Endothelial cell of umbilical vein (primary cell): ENCODE measurements at regions not wholly inside any gene's neighbourhood (a gene's known extent, or its start where the extent isn't known, plus 50 kb on each side); places are given as distances from the start of the nearest gene placed in this dataset.

Source experiments
- BruUV-seq: library from RNA; stranded (reverse); fragments of 400-500 nt; replicated peaks from 2 replicates; lab custom pipeline; 2021; lab: Mats Ljungman, UMichigan
- CTCF ChIA-PET: fragments of 300-600, 350-600 bp; sonication (Branson Sonifier 250); formaldehyde crosslinking; loops from one replicate; lab custom pipeline; 2021; ENCODE audit warnings: antibody characterized with exemption, inconsistent platforms; lab: Charles Lee
- POLR2A ChIA-PET: fragments of 300-600, 350-600 bp; sonication (Branson Sonifier 250); formaldehyde crosslinking; loops from one replicate; lab custom pipeline; 2021; ENCODE audit warnings: antibody characterized with exemption, inconsistent platforms; lab: Charles Lee
- DNase-seq: peaks from one replicate; pipeline ENCODE4 v3.0.0-alpha.2; 2011; ENCODE audit warnings: low read depth, low spot score
- FAIRE-seq: peaks from 2 replicates; lab custom pipeline; 2011; peaks lifted over from hg19 to GRCh38; lab: Jason Lieb, UNC
- H2AFZ ChIP-seq: 2 replicates; pipeline ENCODE4 v1.6.0; 2012; ENCODE audit warnings: low read depth, low read length, control low read depth, inconsistent platforms
- H3K27ac ChIP-seq: 2 replicates; pipeline ENCODE4 v1.5.1; 2011; ENCODE audit warnings: low read depth, mild to moderate bottlenecking, control low read depth, low read length, moderate library complexity; ENCODE audit not compliant: insufficient read depth
- H3K27me3 ChIP-seq, 2 experiments: 2 replicates each; pipeline versions ENCODE4 v1.6.0 to v1.6.1; 2011; ENCODE audit warnings: low read length in 2 of 2, mixed read lengths in 1 of 2; ENCODE audit not compliant: control insufficient read depth in 2 of 2, insufficient read depth in 2 of 2
- H3K36me3 ChIP-seq, 2 experiments: 2 replicates in 1 of 2; 3 replicates in 1 of 2; pipeline ENCODE4 v1.5.1; 2011; ENCODE audit warnings: low read length in 2 of 2, mild to moderate bottlenecking in 1 of 2, moderate library complexity in 1 of 2; ENCODE audit not compliant: control insufficient read depth in 2 of 2, insufficient read depth in 2 of 2; ENCODE audit errors: extremely low read depth in 1 of 2
- H3K4me1 ChIP-seq: 3 replicates; pipeline ENCODE4 v1.5.1; 2011; ENCODE audit warnings: mild to moderate bottlenecking, low read length; ENCODE audit not compliant: control insufficient read depth, insufficient read depth; ENCODE audit errors: extremely low read depth
- H3K4me2 ChIP-seq: 2 replicates; pipeline ENCODE4 v1.6.1; 2011; ENCODE audit warnings: low read length, control low read depth, mixed read lengths; ENCODE audit not compliant: insufficient read depth
- H3K4me3 ChIP-seq, 3 experiments: fragments of 200-600 bp in 1 of 3; sonication (generic), shearing (Covaris generic) in 1 of 3; replicated peaks in 1 of 3; 2 replicates each; pipeline ENCODE4 v1.5.1; 2011 to 2016; ENCODE audit warnings: control low read depth in 3 of 3, low read length in 3 of 3, mild to moderate bottlenecking in 2 of 3, inconsistent platforms in 1 of 3, low read depth in 1 of 3, moderate library complexity in 1 of 3; ENCODE audit not compliant: insufficient read depth in 1 of 3
- H3K79me2 ChIP-seq: 2 replicates; pipeline ENCODE4 v1.6.0; 2012; ENCODE audit warnings: low read length, inconsistent platforms; ENCODE audit not compliant: control insufficient read depth, insufficient read depth
- H3K9ac ChIP-seq: replicated peaks from 2 replicates; pipeline ENCODE3; 2011; ENCODE audit warnings: low read length, control low read depth; ENCODE audit not compliant: insufficient read depth; ENCODE audit errors: extremely low read depth
- H3K9me1 ChIP-seq: replicated peaks from 3 replicates; pipeline ENCODE4 v1.6.0; 2011; ENCODE audit warnings: mild to moderate bottlenecking, low read length; ENCODE audit not compliant: control insufficient read depth, insufficient read depth; ENCODE audit errors: extremely low read depth
- H3K9me3 ChIP-seq: replicated peaks from 2 replicates; pipeline ENCODE4 v1.5.1; 2012; ENCODE audit warnings: low read length, inconsistent platforms; ENCODE audit not compliant: control insufficient read depth, insufficient read depth
- H4K20me1 ChIP-seq: replicated peaks from 2 replicates; pipeline ENCODE3; 2011; ENCODE audit warnings: mild to moderate bottlenecking, low read length; ENCODE audit not compliant: control insufficient read depth, insufficient read depth; ENCODE audit errors: extremely low read depth
- CTCF ChIP-seq, 2 donors: IDR thresholded peaks; 1 replicate in 1 of 2; 2 replicates in 1 of 2; pipeline ENCODE4 v1.5.1; 2011; ENCODE audit warnings: low read length in 2 of 2, mild to moderate bottlenecking in 2 of 2, moderate library complexity in 2 of 2, control low read depth in 1 of 2, inconsistent platforms in 1 of 2, low read depth in 1 of 2; ENCODE audit not compliant: insufficient read depth in 1 of 2; ENCODE audit errors: extremely low read depth in 1 of 2
- EZH2 ChIP-seq: IDR thresholded peaks from 2 replicates; pipeline ENCODE4 v1.6.1; 2012; ENCODE audit warnings: borderline replicate concordance, low read depth, mild to moderate bottlenecking, moderate library complexity, low read length, inconsistent platforms; ENCODE audit not compliant: severe bottlenecking
- FOS ChIP-seq: IDR thresholded peaks from 2 replicates; pipeline ENCODE4 v1.6.1; 2011; ENCODE audit warnings: mild to moderate bottlenecking, low read length, moderate library complexity, borderline replicate concordance; ENCODE audit not compliant: insufficient read depth
- GATA2 ChIP-seq: IDR thresholded peaks from 2 replicates; pipeline ENCODE4 v1.7.0; 2011; ENCODE audit warnings: low read depth, mild to moderate bottlenecking, moderate library complexity, mixed read lengths, low read length; ENCODE audit not compliant: insufficient read length, insufficient read depth
- JUN ChIP-seq: IDR thresholded peaks from 2 replicates; pipeline ENCODE4 v1.6.1; 2011; ENCODE audit warnings: borderline replicate concordance, low read depth; ENCODE audit not compliant: insufficient read length, insufficient read depth
- MYC ChIP-seq: IDR thresholded peaks from one replicate; pipeline ENCODE4 v1.6.1; 2011; ENCODE audit warnings: mild to moderate bottlenecking, low read depth, low read length
- POLR2A ChIP-seq: IDR thresholded peaks from 2 replicates; pipeline ENCODE4 v1.6.1; 2012; ENCODE audit warnings: low read depth, mild to moderate bottlenecking, control low read depth, low read length
- POLR2AphosphoS5 ChIP-seq: IDR thresholded peaks from 2 replicates; pipeline ENCODE4 v1.6.1; 2012; ENCODE audit warnings: low read depth, mild to moderate bottlenecking, control low read depth, low read length, moderate library complexity; ENCODE audit not compliant: insufficient read depth
- dilution Hi-C: fragments of 300-500 bp; cut with MboI; formaldehyde crosslinking; loops from one replicate; pipeline ENCODE4 v1.15.0; 2019; ENCODE audit warnings: low sequenced_read_pairs; ENCODE audit not compliant: extremely low pct_ligation_motif_present
- intact Hi-C: fragments of 100-400 bp; cut with micrococcal nuclease; formaldehyde crosslinking; loops from one replicate; pipeline ENCODE4 v1.10.0; 2022
- TF ChIP-seq, protein P1 (sequence below): IDR thresholded peaks from 2 replicates; pipeline ENCODE4 v1.6.1; 2011; ENCODE audit not compliant: insufficient read depth, insufficient read length

DNA sequence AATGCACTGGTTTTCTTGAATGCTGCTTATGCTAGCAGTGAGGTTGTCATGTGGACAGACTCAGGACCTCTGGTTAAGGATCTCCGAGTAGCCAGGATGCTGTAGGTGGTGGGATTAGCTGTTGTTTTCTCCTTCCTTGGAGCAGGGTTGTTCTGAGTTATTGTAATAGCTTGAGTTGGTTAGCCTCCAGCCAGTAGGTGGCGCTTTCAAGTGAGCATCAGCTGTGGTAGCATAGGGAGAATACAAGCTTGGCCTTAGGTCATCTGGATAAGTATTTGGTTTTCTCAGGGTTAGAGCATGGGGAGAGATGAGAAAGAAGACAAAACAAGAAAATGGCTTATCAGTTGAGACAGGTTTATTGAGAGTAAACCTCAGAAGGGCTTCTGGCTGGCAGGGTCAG lies 299.7 kb upstream of the FBXO33 start:
- CTCF ChIA-PET: no interaction called here
- Histone ChIP-seq H3K4me3 (no peak overlapping the region), H3K79me2 (no peaks in the 10 kb centered on the region), H3K36me3 (no peaks in the 10 kb centered on the region), H3K4me2 (no peak overlapping the region), H4K20me1 (no peaks in the 10 kb centered on the region), H3K4me1 (no peaks in the 10 kb centered on the region), H2AFZ (no peak overlapping the region), H3K27me3 (no peaks in the 10 kb centered on the region), H3K9me1 (no peaks in the 10 kb centered on the region), H3K9ac (no peak overlapping the region), H3K9me3 (peaks cover 2% of the 10 kb centered on the region), H3K27ac (no peak overlapping the region)
- POLR2A ChIA-PET: no interaction called here
- intact Hi-C loops (no loop called here), dilution Hi-C loops (no loop called here)
- DNase-seq: no peak
- no TSS peak for BruUV-seq
- no peak for FAIRE-seq
- TF ChIP-seq MYC (no peak), GATA2 (no peak), POLR2AphosphoS5 (no peak), POLR2A (no peak), FOS (no peak), EZH2 (no peak), JUN (no peak), CTCF (IDR thresholded peaks at IDR 0.05; ENCODE audit: extremely low read depth in 1 of 2, insufficient read depth in 1 of 2, low read depth in 1 of 2, low read length in 2 of 2) (no peak)
- TF ChIP-seq, protein P1, sequence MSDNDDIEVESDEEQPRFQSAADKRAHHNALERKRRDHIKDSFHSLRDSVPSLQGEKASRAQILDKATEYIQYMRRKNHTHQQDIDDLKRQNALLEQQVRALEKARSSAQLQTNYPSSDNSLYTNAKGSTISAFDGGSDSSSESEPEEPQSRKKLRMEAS: no peak
